GM12878 (cell line): ENCODE measurements at regions not wholly inside any gene's neighbourhood (a gene's known extent, or its start where the extent isn't known, plus 50 kb on each side); places are given as distances from the start of the nearest gene placed in this dataset.

Source experiments
- ATAC-seq: fragments of 200-7000 bp; cut with Tn5 transposase; 3 replicates; pipeline ENCODE4 v1.9.1; 2020; ENCODE audit warnings: mild to moderate bottlenecking, moderate library complexity
- BruUV-seq: library from RNA; stranded (reverse); fragments of 400-500 nt; replicated peaks from 2 replicates; lab custom pipeline; 2021; lab: Mats Ljungman, UMichigan
- CTCF ChIA-PET: fragments of 300-600 bp; sonication (Branson Sonifier 250); formaldehyde crosslinking; extraction: SDS; loops from one replicate; lab custom pipeline; 2021; ENCODE audit warnings: inconsistent platforms; lab: Yijun Ruan, JAX
- POLR2A ChIA-PET: fragments of 350-600 bp; formaldehyde crosslinking; extraction: SDS; loops from one replicate; lab custom pipeline; 2021; ENCODE audit warnings: inconsistent platforms; lab: Charles Lee
- RAD21 ChIA-PET: fragments of 300-600 bp; sonication (Branson Sonifier 250); formaldehyde crosslinking; loops from one replicate; lab custom pipeline; 2023; ENCODE audit warnings: antibody characterized with exemption; ENCODE audit not compliant: unreplicated experiment; lab: Charles Lee
- SMC1A ChIA-PET: fragments of 300-600 bp; sonication (Branson Sonifier 250); formaldehyde crosslinking; loops from one replicate; lab custom pipeline; 2023; ENCODE audit not compliant: unreplicated experiment, uncharacterized antibody; lab: Charles Lee
- DNase-seq: peaks from one replicate; pipeline ENCODE4 v3.0.0-alpha.2; 2011; ENCODE audit warnings: low read depth, low spot score
- FAIRE-seq: peaks from 3 replicates; lab custom pipeline; 2011; peaks lifted over from hg19 to GRCh38; lab: Jason Lieb, UNC
- H2AFZ ChIP-seq: 2 replicates; pipeline ENCODE4 v1.6.0; 2011; ENCODE audit warnings: low read depth, low read length, control low read depth; ENCODE audit not compliant: control insufficient read depth
- H3K27ac ChIP-seq: 2 replicates; pipeline ENCODE4 v1.5.1; 2011; ENCODE audit warnings: control low read depth; ENCODE audit not compliant: control insufficient read depth, insufficient read depth
- H3K27me3 ChIP-seq, 2 experiments: replicated peaks in 1 of 2; 2 replicates each; pipeline versions ENCODE4 v1.6.0 to v1.6.1; 2011; ENCODE audit warnings: low read length in 1 of 2; ENCODE audit not compliant: control insufficient read depth in 2 of 2, insufficient read depth in 2 of 2
- H3K36me3 ChIP-seq, 2 experiments: 2 replicates each; pipeline ENCODE4 v1.5.1; 2011; ENCODE audit warnings: low read length in 1 of 2; ENCODE audit not compliant: control insufficient read depth in 2 of 2, insufficient read depth in 2 of 2
- H3K4me1 ChIP-seq: 2 replicates; pipeline ENCODE4 v1.6.1; 2011; ENCODE audit warnings: mild to moderate bottlenecking, low read length, moderate library complexity, mixed read lengths; ENCODE audit not compliant: control insufficient read depth, insufficient read depth
- H3K4me2 ChIP-seq: 2 replicates; pipeline ENCODE4 v1.6.0; 2011; ENCODE audit warnings: control low read depth; ENCODE audit not compliant: control insufficient read depth, insufficient read depth
- H3K4me3 ChIP-seq: fragments of 200-600 bp; sonication (generic); 2 replicates; pipeline ENCODE4 v1.5.1; 2016
- H3K79me2 ChIP-seq: 2 replicates; pipeline ENCODE4 v1.6.0; 2011; ENCODE audit warnings: low read length; ENCODE audit not compliant: control insufficient read depth, insufficient read depth
- H3K9ac ChIP-seq: 2 replicates; pipeline ENCODE4 v1.8.0; 2011; ENCODE audit warnings: low read length, control low read depth, mixed read lengths; ENCODE audit not compliant: control insufficient read depth, insufficient read depth
- H3K9me3 ChIP-seq: replicated peaks from 3 replicates; pipeline ENCODE4 v1.5.1; 2011; ENCODE audit warnings: mild to moderate bottlenecking, low read length; ENCODE audit not compliant: control insufficient read depth, insufficient read depth
- H4K20me1 ChIP-seq: 2 replicates; pipeline ENCODE4 v1.6.0; 2011; ENCODE audit not compliant: control insufficient read depth, insufficient read depth
- BCL11A ChIP-seq: IDR thresholded peaks from 2 replicates; pipeline ENCODE4 v1.6.1; 2011; ENCODE audit warnings: low read depth, low read length
- CEBPB ChIP-seq, 2 experiments: fragments of 150-350 bp in 1 of 2; IDR thresholded peaks; 2 replicates each; pipeline ENCODE4 v1.6.1; 2012 to 2014; ENCODE audit warnings: low read depth in 2 of 2, low read length in 2 of 2, borderline replicate concordance in 1 of 2, inconsistent platforms in 1 of 2
- CHD2 ChIP-seq: IDR thresholded peaks from 2 replicates; pipeline ENCODE4 v1.6.1; 2011; ENCODE audit warnings: low read depth, low read length, improper control_type of control experiment, borderline replicate concordance
- ESRRA ChIP-seq: IDR thresholded peaks from 2 replicates; pipeline ENCODE4 v1.6.1; 2012; ENCODE audit warnings: mild to moderate bottlenecking, low read length, improper control_type of control experiment
- FOXK2 ChIP-seq: fragments of 450-650 bp; IDR thresholded peaks from 2 replicates; pipeline ENCODE4 v1.6.1; 2017; ENCODE audit warnings: mild to moderate bottlenecking, moderate library complexity
- KDM1A ChIP-seq: fragments of 200-600 bp; sonication (generic); IDR thresholded peaks from 2 replicates; pipeline ENCODE4 v1.6.1; 2016; ENCODE audit warnings: borderline replicate concordance
- MTA2 ChIP-seq: fragments of 450-650 bp; IDR thresholded peaks from 2 replicates; pipeline ENCODE4 v1.6.1; 2016; ENCODE audit warnings: low read depth, mild to moderate bottlenecking, moderate library complexity
- MXI1 ChIP-seq: fragments of 150-350 bp; IDR thresholded peaks from 2 replicates; pipeline ENCODE4 v1.6.1; 2011; ENCODE audit warnings: low read depth, mild to moderate bottlenecking, inconsistent platforms, low read length, improper control_type of control experiment
- MYB ChIP-seq: fragments of 150-350 bp; IDR thresholded peaks from 2 replicates; pipeline ENCODE4 v1.6.1; 2014; ENCODE audit warnings: mild to moderate bottlenecking, low read depth, low read length, borderline replicate concordance
- NFXL1 ChIP-seq: fragments of 450-650 bp; IDR thresholded peaks from 2 replicates; pipeline ENCODE4 v1.6.1; 2017; ENCODE audit warnings: antibody characterized with exemption, mild to moderate bottlenecking, borderline replicate concordance
- RFX5 ChIP-seq: IDR thresholded peaks from 2 replicates; pipeline ENCODE4 v1.6.1; 2011; ENCODE audit warnings: low read depth, low read length, improper control_type of control experiment
- SIN3A ChIP-seq: IDR thresholded peaks from 2 replicates; pipeline ENCODE4 v1.6.1; 2012; ENCODE audit warnings: low read depth, low read length, improper control_type of control experiment
- SMARCA5 ChIP-seq: fragments of 450-650 bp; IDR thresholded peaks from 2 replicates; pipeline ENCODE4 v1.6.1; 2017; ENCODE audit warnings: mild to moderate bottlenecking
- SREBF1 ChIP-seq: IDR thresholded peaks from 2 replicates; pipeline ENCODE4 v1.6.1; 2012; ENCODE audit warnings: mild to moderate bottlenecking, low read length
- ZBED1 ChIP-seq: IDR thresholded peaks from 2 replicates; pipeline ENCODE4 v1.6.1; 2016; ENCODE audit warnings: borderline replicate concordance
- WGBS: methylation state at CpG from one replicate; pipeline ENCODE4 v1.1.6; 2016; ENCODE audit warnings: low lambda C conversion rate; ENCODE audit not compliant: insufficient replicate concordance, insufficient coverage; ENCODE audit errors: missing lambda C conversion rate; 5-methylcytosine and 5-hydroxymethylcytosine counted together
- in situ Hi-C: fragments of 300-500 bp; cut with MboI; formaldehyde crosslinking; loops from 9 replicates; pipeline ENCODE4 v1.14.3; 2018; ENCODE audit warnings: mixed read lengths
- intact Hi-C: fragments of 100-400 bp; cut with micrococcal nuclease; formaldehyde crosslinking; loops from one replicate; pipeline ENCODE4 v1.14.2; 2022; ENCODE audit not compliant: unreplicated experiment
- TF ChIP-seq, protein P1 (sequence below): IDR thresholded peaks from 2 replicates; pipeline ENCODE4 v1.6.1; 2011; ENCODE audit warnings: borderline replicate concordance, low read depth, mild to moderate bottlenecking, moderate library complexity, mixed read lengths, low read length; ENCODE audit not compliant: insufficient read depth; ENCODE audit errors: extremely low read length
- TF ChIP-seq, protein P2 (sequence below): IDR thresholded peaks from 2 replicates; pipeline ENCODE4 v1.6.1; 2011; ENCODE audit warnings: low read depth, mild to moderate bottlenecking, low read length, moderate library complexity, borderline replicate concordance; ENCODE audit errors: extremely low read depth

DNA sequence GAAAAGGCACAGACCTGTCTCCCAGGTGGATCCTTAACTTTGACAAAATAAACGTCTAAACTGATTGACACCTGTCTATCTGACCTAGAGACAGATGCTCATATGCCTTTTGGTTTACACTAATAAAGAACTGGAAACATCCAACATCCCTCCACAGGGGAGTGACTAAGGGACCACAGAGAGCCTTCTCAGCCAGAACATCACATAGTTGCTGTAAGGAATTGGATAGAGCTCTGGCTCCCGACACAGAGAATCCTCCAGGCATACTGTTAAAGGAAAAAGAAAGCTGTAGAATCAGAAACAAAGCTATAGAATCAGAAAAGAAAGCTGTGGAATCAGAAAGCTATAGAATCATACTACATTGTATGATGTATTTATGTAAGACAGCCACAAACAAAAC lies 258.8 kb downstream of the STK31 start:
- no peaks in the 10 kb centered on the region for H4K20me1 ChIP-seq
- H3K4me1 ChIP-seq: no peaks in the 10 kb centered on the region
- H3K9me3 ChIP-seq: no peaks in the 10 kb centered on the region
- ATAC-seq (no peak), DNase-seq (no peak), FAIRE-seq (no peak)
- intact Hi-C loops (no loop called here), in situ Hi-C loops (no loop called here)
- CTCF ChIA-PET: interaction anchor here (0.6 to 1.2 kb wide), 2 partner anchors 12 to 1038 kb away, joined by 3 read pairs; no protein-coding TSS in a partner anchor
- RAD21 ChIA-PET: no interaction called here
- no peak overlapping the region for H3K4me2 ChIP-seq
- no peak overlapping the region for H3K9ac ChIP-seq
- POLR2A ChIA-PET: interaction anchor here (0.6 kb wide), 2 partner anchors 470 to 954 kb away, joined by 3 to 5 read pairs; no protein-coding TSS in a partner anchor
- SMC1A ChIA-PET: interaction anchor here (0.5 to 1.7 kb wide), 3 partner anchors 48 to 594 kb away, joined by 3 to 6 read pairs (median 3); no protein-coding TSS in a partner anchor
- no peak overlapping the region for H2AFZ ChIP-seq
- H3K27me3 ChIP-seq: no peaks in the 10 kb centered on the region
- no peak for TF ChIP-seq FOXK2
- no peak for TF ChIP-seq MTA2
- H3K36me3 ChIP-seq: no peaks in the 10 kb centered on the region
- no peak overlapping the region for H3K27ac ChIP-seq
- BruUV-seq: no TSS peak
- H3K4me3 ChIP-seq: no peak overlapping the region
- no peaks in the 10 kb centered on the region for H3K79me2 ChIP-seq
- 0% methylated on average over 2 of the region's 2 CpGs for WGBS

DNA sequence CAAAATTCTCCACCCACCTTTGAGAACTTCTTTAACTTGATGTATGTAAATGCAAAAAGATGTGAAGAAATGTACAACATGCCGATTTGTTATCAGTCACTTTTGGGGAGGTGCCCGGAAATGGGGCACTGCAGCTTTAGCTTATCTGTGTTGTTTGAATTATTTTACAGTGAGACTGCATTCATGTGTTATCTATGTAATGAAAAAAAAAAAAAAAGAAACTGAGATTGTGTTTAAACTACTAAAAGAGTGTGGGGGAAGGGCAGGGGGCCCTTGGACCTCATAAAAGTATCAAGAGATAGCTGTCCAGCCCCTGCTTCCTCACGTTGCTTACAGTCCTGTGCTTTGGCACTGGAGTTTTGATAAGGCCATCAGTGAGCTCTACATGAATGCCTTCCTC lies 259.4 kb downstream of the STK31 start:
- ChIA-PET RAD21 (no interaction called here), SMC1A (interaction anchor here (0.5 to 1.7 kb wide), 4 partner anchors 46 to 593 kb away, joined by 3 to 6 read pairs (median 4); no protein-coding TSS in a partner anchor), POLR2A (interaction anchor here (0.6 kb wide), 2 partner anchors 469 to 954 kb away, joined by 3 to 5 read pairs; no protein-coding TSS in a partner anchor), CTCF (no interaction called here)
- Histone ChIP-seq H2AFZ (no peak overlapping the region), H4K20me1 (no peaks in the 10 kb centered on the region), H3K9ac (no peak overlapping the region), H3K4me1 (no peaks in the 10 kb centered on the region), H3K9me3 (no peaks in the 10 kb centered on the region), H3K36me3 (no peaks in the 10 kb centered on the region), H3K27me3 (no peaks in the 10 kb centered on the region), H3K79me2 (no peaks in the 10 kb centered on the region), H3K4me2 (no peak overlapping the region), H3K27ac (no peak overlapping the region), H3K4me3 (no peak overlapping the region)
- 30% methylated on average over 3 of the region's 3 CpGs for WGBS
- no TSS peak for BruUV-seq
- DNase-seq: no peak
- intact Hi-C loops (no loop called here), in situ Hi-C loops (no loop called here)
- ATAC-seq: no peak
- FAIRE-seq: no peak
- TF ChIP-seq BCL11A: no peak
- TF ChIP-seq SREBF1: no peak
- no peak for TF ChIP-seq CHD2
- no peak for TF ChIP-seq KDM1A
- no peak for TF ChIP-seq SIN3A
- no peak for TF ChIP-seq ZBED1
- TF ChIP-seq, protein P1, sequence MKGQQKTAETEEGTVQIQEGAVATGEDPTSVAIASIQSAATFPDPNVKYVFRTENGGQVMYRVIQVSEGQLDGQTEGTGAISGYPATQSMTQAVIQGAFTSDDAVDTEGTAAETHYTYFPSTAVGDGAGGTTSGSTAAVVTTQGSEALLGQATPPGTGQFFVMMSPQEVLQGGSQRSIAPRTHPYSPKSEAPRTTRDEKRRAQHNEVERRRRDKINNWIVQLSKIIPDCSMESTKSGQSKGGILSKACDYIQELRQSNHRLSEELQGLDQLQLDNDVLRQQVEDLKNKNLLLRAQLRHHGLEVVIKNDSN: no peak
- no peak for TF ChIP-seq MXI1
- TF ChIP-seq NFXL1: no peak
- no peak for TF ChIP-seq SMARCA5
- no peak for TF ChIP-seq RFX5
- no peak for TF ChIP-seq ESRRA
- no peak for TF ChIP-seq MYB
- no peak for TF ChIP-seq CEBPB (IDR thresholded peaks at IDR 0.05; ENCODE audit: borderline replicate concordance in 1 of 2, low read depth in 2 of 2, low read length in 2 of 2)
- TF ChIP-seq, protein P2, sequence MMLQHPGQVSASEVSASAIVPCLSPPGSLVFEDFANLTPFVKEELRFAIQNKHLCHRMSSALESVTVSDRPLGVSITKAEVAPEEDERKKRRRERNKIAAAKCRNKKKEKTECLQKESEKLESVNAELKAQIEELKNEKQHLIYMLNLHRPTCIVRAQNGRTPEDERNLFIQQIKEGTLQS: no peak
